ENCODE measurements at regions not wholly inside any gene's neighbourhood (a gene's known extent, or its start where the extent isn't known, plus 50 kb on each side); places are given as distances from the start of the nearest gene placed in this dataset.

GRCh38 chr20:51211191-51211590, 188.3 kb upstream of the KCNG1 start (continued):
- TF ChIP-seq REST (IDR thresholded peaks at IDR 0.05; ENCODE audit: low read depth, low read length) = no peak

GRCh38 chr20:51210084-51210483, 187.2 kb upstream of the KCNG1 start:
- CTCF ChIA-PET = interaction anchor here (0.8 kb wide), 2 partner anchors 53 to 61 kb away, joined by 3 read pairs; no protein-coding TSS in a partner anchor
- H3K4me3 ChIP-seq (ENCODE audit: low read depth in 2 of 2, low read length in 1 of 2) = no peak overlapping the region
- H3K79me2 ChIP-seq (ENCODE audit: insufficient read depth) = no peaks in the 10 kb centered on the region
- no peaks in the 10 kb centered on the region for H3K9me2 ChIP-seq
- DNase-seq = no peak
- no peaks in the 10 kb centered on the region; the same call in 1 of the 2 replicates for H3K27me3 ChIP-seq (ENCODE audit: insufficient read depth)
- H3K4me2 ChIP-seq = no peak overlapping the region
- POLR2A ChIA-PET = no interaction called here
- H3K36me3 ChIP-seq (replicated peaks in 1 of 2; ENCODE audit: control insufficient read depth in 1 of 2, insufficient read depth in 2 of 2, low read length in 1 of 2) = no peaks in the 10 kb centered on the region
- WGBS (ENCODE audit: low lambda C conversion rate) = 18% methylated on average over 1 of the region's 1 CpG
- H2AFZ ChIP-seq (ENCODE audit: low read depth) = no peak overlapping the region
- no peaks in the 10 kb centered on the region for H3F3A ChIP-seq (replicated peaks; ENCODE audit: insufficient read depth)
- no peak overlapping the region for H3K9ac ChIP-seq
- no peaks in the 10 kb centered on the region for H4K20me1 ChIP-seq (ENCODE audit: insufficient read depth)
- no peak overlapping the region for H3K27ac ChIP-seq (ENCODE audit: low read depth in 2 of 2, low read length in 1 of 2)
- no peaks in the 10 kb centered on the region for H3K9me3 ChIP-seq
- H3K4me1 ChIP-seq (ENCODE audit: control insufficient read depth in 1 of 2, insufficient read depth in 2 of 2, low read depth in 1 of 2, low read length in 1 of 2) = peaks cover 0 to 5% of the 10 kb centered on the region in 2 experiments; a peak in 2 of 4 replicates
- TF ChIP-seq SIN3A (IDR thresholded peaks at IDR 0.05; ENCODE audit: borderline replicate concordance, low read depth, low read length) = no peak
- TF ChIP-seq POLR2AphosphoS5 (IDR thresholded peaks at IDR 0.05; ENCODE audit: low read depth, low read length) = no peak
- TF ChIP-seq RCOR1 (IDR thresholded peaks at IDR 0.05; ENCODE audit: low read length) = no peak
- TF ChIP-seq CTCF (IDR thresholded peaks at IDR 0.05) = no peak
- no peak for TF ChIP-seq CHD2 (IDR thresholded peaks at IDR 0.05; ENCODE audit: low read length, partially characterized antibody)

GRCh38 chr20:51208162-51208561, 185.3 kb upstream of the KCNG1 start:
- Histone ChIP-seq H3F3A (replicated peaks; ENCODE audit: insufficient read depth) (no peaks in the 10 kb centered on the region), H3K4me2 (no peak overlapping the region), H3K9me2 (no peaks in the 10 kb centered on the region), H3K27me3 (ENCODE audit: insufficient read depth) (no peaks in the 10 kb centered on the region; the same call in 1 of the 2 replicates), H3K9me3 (no peaks in the 10 kb centered on the region), H3K27ac (ENCODE audit: low read depth in 2 of 2, low read length in 1 of 2) (no peak overlapping the region), H3K36me3 (replicated peaks in 1 of 2; ENCODE audit: control insufficient read depth in 1 of 2, insufficient read depth in 2 of 2, low read length in 1 of 2) (no peaks in the 10 kb centered on the region), H3K79me2 (ENCODE audit: insufficient read depth) (no peaks in the 10 kb centered on the region), H3K4me1 (ENCODE audit: control insufficient read depth in 1 of 2, insufficient read depth in 2 of 2, low read depth in 1 of 2, low read length in 1 of 2) (peaks cover 0 to 8% of the 10 kb centered on the region in 2 experiments; a peak in 2 of 4 replicates), H4K20me1 (ENCODE audit: insufficient read depth) (no peaks in the 10 kb centered on the region), H3K9ac (no peak overlapping the region), H3K4me3 (ENCODE audit: low read depth in 2 of 2, low read length in 1 of 2) (no peak overlapping the region), H2AFZ (ENCODE audit: low read depth) (no peak overlapping the region)
- WGBS (ENCODE audit: low lambda C conversion rate) = 72% methylated on average over 3 of the region's 3 CpGs
- no peak for DNase-seq
- TF ChIP-seq EZH2phosphoT487 (IDR thresholded peaks at IDR 0.05; ENCODE audit: borderline replicate concordance, low read depth) (no peak), REST (IDR thresholded peaks at IDR 0.05; ENCODE audit: low read depth, low read length) (no peak), GATA2 (CRISPR knock-in tag; IDR thresholded peaks at IDR 0.05) (no peak), YY1 (IDR thresholded peaks at IDR 0.05; ENCODE audit: low read depth) (no peak), RXRA (IDR thresholded peaks at IDR 0.05; ENCODE audit: borderline replicate concordance, low read depth) (no peak), USF1 (IDR thresholded peaks at IDR 0.05; ENCODE audit: borderline replicate concordance, low read depth) (no peak), RFX5 (IDR thresholded peaks at IDR 0.05; ENCODE audit: low read length) (no peak)
- ChIA-PET CTCF (interaction anchor here (1.5 kb wide), 1 partner anchor 13 kb away, joined by 5 read pairs; no protein-coding TSS in a partner anchor), POLR2A (no interaction called here)

All from SK-N-SH (cell line).